ENCODE measurements at regions not wholly inside any gene's neighbourhood (a gene's known extent, or its start where the extent isn't known, plus 50 kb on each side); places are given as distances from the start of the nearest gene placed in this dataset.
"Not testable (repeated sequence)": the region's sequence is repeated elsewhere in the genome, so short reads cannot be mapped to it uniquely, and the experiment has no call there.

DNA sequence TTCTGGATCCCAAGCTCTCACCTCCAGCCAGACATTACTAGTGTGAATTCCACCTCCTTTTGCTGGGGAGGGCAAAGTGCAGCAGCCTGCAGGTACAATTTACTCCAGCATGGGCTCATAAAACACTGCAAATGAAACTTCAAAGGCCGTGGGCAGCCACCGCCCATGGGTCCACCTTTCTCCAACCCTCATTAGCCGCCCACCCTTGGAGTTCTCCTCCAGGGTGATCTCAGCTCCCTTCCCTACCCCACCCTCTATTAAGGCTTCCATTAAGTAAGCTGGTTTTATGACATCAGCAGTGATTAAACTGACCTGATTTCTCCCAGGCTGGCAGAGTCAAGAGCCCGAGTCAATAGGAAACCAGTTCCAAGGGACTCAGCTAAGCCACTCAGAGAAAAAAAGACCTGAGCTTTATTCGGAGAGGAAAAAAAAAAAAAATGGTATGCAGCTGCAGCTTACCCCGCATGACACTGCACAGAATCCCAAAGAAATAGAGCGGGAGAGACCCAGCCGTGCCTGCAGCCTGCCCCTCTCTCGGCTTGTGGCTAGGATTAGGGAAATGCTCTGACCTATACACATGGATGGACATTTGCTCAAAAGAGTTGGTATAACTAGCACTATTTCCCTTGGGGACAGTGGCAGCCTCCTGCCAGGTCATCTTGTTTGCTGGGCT, 319.6 kb downstream of the PTTG2 start:
- DNase-seq (ENCODE audit: low spot score) = no peak

DNA sequence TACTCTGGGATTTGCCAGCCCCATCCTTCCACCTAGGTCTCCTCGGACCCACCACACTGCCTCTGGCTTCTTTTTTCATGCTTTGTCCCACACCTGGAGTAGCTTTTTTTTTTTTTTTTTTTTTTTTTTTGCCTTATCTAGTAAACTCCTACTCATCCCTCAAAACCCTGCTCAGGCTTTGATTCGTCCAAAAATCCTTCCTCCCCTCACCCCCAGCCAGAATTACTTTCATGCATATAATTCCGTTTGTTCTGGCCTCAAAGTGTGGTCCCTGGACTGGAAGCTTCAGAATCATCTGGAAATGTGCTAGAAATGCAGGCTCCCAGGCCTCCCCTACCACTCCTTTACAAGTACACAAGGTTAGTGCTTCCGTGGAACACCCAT, 320.1 kb downstream of the PTTG2 start:
- DNase-seq (ENCODE audit: low spot score) = no peak

DNA sequence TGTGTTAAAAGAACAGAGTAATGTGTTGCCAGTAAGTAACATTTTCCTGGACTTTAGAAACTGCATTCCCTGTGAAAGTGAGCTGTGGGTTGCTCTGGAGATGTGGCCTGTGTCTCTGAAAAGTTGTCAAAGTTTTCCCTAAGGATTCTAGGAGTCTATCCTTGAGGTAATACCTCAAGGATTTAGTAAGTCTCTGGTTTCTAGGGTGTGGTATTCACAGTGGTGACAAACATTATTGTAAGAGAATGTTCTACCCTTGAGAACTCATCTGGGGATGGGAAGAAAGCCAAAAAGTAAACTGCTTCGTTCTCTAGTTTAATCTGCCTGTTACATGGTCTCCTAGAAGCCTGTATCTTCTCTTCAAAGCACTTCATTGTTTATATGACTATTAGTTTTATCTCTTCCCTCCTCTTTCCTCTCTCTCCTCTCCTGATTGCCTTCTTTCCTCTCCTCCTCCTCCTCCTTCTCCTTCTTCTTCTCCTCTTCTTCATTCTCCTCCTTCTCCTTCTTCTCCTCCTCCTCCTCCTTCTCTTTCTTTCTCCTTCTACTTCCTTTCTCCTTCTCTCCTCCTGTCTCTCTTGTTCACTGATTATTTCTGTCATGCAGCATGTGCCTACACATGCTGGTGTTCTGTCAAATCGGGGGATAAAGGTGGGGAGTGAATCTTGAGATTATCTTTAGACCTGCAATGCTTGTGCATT, 321.3 kb downstream of the PTTG2 start:
- DNase-seq (ENCODE audit: low spot score) = no peak

DNA sequence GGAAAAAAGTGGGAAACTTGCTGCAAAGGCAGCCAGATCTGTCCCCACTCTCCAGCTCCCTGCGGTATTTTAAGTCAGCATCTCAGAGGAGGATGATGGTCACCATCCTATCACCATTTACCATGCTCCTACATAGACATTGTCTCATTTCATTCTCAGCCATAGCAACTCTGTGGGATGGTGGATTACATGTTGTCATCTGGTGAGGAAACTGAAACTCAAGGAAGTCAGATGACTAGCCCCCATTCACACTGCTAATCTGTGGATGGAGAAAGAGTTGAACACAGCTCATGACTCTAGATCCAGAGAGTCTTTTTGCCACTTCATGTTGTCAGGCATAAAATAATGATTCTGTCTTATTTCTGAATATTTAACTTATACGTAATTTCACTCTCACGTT, 323.5 kb downstream of the PTTG2 start:
- DNase-seq (ENCODE audit: low spot score) = no peak

DNA sequence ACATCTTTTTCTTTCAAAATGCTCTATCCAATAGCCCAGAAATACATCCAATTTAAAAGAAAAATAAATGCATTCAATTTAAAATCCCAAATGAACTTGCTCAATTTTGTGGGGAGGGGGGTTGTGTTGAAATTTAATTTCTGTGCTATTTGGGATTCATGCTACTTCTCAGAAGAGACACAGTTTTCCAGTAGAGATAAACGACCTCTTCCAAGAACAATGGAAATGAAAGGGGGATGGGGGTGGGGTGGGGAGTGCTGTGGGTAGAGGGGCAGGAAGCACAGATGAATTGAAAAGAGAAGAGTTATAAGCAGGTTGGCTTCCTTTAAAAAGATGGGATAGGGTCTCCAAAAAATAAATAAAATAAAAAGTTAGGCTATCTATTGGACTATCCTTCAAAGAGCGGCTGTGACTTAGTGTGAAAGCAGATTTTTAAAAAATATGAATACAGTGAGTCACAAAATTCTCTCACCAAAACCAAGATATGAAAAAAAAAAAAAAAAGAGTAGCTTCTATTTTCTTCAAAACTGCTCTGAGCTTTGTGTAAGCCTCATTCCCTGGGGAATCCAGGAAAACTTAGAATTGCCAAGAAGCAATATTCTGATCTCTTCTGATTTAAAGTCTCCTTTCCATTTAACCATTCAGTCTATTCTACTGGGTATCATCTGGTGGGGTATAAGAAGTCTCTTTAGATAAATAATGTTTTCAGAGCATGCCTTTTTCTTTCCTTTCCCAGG, 324.3 kb downstream of the PTTG2 start:
- DNase-seq (ENCODE audit: low spot score) = no peak

DNA sequence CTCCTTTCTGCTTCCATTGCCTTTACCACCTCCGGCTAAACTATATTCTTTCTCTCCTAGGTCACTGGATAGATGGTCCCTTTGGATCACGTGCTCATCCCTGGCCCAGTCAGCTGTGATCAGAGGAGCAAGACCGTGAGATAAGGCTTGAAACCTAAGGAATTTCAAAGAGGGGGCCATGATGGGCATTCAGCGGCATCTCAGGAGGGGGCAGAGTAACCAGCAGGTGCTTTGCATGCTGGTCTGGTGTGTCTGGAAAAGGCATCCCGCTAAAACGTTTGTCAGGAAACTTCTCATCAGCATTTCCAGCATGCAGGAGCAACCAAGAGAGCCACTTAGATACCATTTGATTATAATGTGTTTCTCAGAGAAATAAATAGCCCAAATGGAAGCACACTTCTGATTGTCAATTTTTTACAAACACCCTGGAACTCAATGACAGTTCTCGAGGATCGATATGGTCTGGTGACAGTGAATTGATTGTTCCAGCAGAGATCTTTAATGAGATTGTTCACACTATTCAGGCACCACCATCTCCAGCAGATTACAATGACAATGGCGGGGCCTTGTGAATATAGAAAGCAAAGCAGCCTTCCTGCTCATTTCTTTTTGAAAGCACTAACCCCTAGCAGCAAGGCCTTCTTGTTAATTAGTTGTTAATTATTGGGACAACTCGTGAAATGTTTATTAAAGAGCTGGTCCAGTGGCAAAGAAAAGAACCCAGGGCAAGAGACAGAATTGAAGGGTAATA, 327.1 kb downstream of the PTTG2 start:
- DNase-seq (ENCODE audit: low spot score) = no peak

DNA sequence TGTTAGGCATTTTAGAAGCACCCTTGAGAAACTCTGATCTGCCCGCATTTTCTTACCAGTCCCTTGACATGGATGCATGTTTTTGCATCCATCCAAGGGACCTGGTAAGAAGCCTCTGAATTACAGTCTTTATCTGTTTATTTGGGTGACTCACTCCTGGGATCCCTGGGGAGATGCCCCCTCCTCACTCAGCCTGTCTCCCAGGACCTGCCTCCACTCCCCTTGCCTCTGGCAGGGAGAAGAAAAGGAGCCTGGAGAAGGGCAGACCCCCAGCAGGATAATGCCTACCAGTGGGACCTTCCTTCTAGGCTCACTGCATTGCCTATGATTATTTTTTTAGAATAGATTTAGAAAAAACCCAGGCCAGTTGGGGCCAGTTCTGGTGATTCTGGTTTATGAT, 329.4 kb downstream of the PTTG2 start:
- no peak for DNase-seq (ENCODE audit: low spot score)

DNA sequence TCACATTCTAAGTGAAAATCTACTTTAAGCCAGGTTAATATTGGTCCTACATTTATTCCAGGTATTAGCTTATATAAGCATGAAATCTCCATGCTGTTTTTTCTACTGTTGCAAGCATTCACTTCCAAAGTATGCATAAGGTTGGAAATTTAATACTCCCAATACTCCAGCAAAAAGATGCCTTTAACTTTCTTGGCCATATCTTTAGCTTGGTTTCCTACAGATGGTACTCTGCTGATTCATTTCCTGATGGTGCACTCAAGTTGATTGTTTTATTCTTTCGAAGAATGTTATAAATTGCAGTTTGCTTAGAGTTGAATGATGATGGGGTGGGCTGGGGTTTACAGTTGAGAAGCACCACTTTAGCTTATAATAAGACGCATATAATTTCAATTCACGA, 330.2 kb downstream of the PTTG2 start:
- no peak for DNase-seq (ENCODE audit: low spot score)

DNA sequence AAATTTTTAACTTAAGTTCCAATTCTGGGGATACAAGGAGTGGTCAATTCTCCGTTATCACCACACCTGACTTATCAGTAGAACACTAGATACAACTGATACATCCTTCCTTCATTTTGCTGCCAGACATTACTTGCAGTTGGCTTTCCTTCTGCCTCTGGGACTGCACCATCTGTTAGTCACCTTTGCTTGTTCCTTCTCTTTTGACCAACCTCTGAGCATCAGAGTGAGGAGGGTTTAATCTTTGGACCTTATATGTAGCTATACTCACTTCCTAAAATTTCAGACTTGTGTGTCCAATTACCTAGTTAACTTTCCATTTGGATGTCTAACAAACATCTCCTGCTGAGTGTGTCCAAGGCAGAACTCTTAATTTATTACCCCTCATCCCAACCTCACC, 330.7 kb downstream of the PTTG2 start:
- no peak for DNase-seq (ENCODE audit: low spot score)

DNA sequence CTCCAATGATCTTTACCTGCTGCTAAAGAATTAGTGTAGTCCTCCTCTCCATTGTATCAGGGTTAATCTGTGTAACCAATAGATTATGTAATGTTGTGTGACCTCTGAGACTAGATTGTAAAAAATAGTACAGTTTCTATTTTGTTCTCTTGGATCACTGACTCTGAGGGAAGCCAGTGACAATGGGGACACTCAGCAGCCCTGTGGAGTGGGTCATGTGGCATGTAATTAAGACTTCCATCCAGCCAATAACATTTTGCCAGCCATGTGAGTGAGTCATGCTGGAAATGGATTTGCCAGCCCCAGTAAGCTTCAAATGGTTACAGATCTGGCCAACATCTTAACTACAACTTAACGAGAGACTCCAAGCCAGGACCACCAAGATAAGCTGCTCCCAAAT, 332.3 kb downstream of the PTTG2 start:
- DNase-seq (ENCODE audit: low spot score) = no peak

DNA sequence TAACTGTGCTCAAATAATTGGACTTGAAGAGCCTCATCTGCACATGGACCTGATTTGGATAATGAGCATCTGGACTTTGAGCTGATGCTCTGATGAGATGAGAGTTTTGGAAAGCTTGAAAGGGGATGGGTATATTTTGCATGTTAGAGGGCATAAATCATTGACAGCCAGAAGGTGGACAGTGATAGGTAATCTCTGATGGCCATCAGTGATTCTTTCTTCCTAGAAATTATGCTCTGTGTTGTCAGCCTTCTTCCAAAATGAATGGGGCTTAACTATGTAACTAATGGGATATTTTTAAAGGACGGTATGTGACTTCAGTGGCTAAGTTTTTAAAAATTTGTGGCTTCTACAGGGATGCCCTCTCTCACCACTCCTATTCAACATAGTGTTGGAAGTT, 334.0 kb downstream of the PTTG2 start:
- no peak for DNase-seq (ENCODE audit: low spot score)

DNA sequence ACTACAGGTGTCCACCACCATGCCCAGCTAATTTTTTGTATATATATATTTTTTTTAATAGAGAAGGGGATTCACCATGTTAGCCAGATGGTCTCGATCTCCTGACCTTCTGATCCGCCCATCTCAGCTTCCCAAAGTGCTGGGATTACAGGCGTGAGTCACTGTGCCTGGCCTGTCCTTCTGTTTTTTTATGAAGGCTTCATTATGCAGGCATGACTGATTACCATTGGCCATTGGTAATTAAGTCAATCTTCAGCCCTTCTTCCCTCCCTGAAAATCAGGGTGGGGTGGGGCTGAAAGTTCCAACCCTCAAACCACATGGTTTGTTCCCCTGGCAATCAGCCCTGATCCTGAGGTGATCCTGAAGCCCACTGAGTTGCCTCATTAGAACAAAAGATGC, 336.9 kb downstream of the PTTG2 start:
- DNase-seq (ENCODE audit: low spot score) = no peak

DNA sequence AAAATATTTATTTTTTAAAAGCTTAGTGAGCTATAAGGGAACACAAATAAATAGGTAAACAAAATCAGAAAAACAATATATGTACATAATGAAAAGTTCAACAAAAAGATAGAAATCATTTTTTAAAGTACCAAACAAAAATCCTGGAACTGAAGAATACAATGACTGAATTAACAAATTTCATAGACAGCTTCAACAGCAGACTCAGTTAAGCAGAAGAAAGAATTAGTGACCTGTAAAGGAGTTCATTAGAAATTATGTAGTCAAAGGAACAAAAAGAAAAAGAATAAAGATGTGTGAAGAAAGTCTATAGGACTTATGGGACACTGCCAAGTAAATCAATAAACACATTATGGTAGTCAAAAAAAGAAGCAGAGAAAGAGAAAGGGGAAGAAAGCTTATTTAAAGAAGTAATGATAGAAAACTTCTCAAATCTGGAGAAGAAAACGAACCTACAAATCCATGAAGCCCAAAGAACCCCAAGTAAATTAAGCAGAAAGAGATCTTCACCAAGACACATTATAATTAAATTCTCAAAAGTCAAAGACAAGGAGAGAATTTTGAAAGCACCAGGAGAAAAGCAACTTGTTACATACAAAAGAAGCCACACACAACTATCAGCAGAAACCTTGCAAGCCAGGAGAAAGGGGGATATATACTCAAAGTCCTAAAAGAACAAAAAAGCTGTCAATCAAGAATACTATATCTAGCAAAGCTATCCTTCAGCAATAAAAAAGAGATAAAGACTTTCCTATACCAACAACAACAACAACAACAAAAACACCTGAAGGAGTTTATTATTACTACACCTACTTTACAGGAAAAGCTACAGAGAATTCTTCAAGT, 338.9 kb downstream of the PTTG2 start:
- DNase-seq (ENCODE audit: low spot score) = no peak

DNA sequence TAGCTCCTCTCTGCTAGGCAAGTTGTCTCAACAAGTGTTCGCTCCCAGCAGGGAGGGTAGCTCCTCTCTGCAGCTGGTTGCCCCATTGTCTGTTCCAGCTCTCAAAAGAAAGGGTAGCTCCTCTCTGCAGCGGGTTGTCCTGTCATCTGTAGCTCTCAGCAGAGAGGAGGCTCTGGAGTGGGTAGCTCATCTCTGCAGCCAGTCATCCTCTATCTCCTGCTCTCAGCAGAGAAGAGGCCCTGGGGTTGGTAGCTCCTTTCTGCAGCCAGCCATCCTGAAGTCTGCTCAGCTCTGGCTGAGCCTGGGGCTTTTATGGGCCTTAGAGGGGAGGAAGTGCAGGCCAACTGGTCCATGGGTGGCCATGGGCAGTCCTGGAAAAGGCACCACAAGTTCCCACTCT, 342.7 kb downstream of the PTTG2 start:
- DNase-seq (ENCODE audit: low spot score) = no peak

DNA sequence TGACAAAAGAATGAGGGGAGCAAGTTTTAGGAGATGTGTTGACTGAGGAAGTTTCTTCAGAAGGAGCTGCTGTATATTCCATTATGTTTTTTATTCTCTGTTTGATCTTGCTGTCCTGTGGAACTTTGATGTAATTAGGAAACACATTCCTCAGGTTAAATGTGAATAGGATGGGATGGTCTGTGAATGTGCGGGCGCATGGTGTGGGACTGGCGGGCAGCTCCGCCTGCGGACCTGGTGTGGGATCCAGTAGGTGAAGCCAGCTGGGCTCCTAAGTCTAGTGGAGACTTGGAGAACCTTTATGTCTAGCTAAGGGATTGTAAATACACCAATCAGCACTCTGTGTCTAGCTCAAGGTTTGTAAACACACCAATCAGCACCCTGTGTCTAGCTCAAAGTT, 344.3 kb downstream of the PTTG2 start:
- not testable (repeated sequence) for DNase-seq (ENCODE audit: low spot score)

DNA sequence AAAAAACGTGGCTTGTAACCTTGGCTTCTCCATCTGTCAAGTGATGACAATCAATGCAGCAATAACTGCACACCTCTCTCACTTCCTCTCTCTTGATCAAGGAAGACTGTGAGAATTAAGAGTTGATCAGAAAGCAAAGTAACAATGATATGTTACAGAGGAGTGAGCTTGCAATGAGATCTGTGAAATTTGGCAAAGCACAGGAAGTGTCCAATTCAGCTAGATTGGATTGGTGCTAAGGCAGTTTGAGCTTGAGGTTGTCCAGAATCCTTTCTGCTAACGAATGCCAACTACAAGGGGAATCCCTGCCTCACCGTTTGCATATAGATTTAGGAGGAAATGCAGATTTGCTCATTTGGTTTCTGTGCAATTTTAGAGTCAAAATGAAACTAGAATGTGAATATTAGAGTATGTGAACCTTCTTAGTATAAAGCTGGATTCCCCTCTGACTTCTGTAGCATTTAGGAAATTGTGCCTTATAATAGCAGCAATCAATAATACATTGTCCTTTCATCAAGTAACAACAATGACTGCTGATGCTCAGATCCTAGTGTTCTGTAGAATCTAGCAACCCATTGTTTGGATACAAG, 346.4 kb downstream of the PTTG2 start:
- no peak for DNase-seq (ENCODE audit: low spot score)

DNA sequence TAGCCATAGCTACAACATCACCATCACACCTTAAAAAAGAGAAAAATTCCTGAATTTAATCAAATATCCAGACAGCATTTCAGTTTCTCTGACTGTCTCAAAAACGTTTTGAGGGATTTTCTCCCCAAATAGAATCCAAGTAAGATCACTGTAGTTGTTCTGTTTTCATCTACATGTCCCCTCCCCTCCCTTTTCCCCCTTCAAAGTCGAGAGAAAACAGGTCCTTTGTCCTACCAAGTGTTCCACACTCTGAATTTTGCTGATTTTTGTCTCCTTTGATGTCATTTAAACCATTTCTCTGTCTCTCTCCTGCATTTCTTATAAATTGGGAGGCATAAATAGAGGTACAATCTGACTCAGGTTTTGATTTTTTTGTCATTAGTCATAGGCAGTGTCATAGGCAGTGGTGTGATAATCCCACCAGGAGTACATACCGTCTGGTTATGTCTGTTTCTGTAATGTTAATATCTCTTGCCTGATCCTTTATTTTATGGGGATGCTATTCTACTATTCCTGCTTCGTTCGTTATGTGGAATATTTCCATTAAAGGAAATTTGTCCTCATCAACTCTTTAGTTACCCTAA, 348.6 kb downstream of the PTTG2 start:
- DNase-seq (ENCODE audit: low spot score) = no peak

DNA sequence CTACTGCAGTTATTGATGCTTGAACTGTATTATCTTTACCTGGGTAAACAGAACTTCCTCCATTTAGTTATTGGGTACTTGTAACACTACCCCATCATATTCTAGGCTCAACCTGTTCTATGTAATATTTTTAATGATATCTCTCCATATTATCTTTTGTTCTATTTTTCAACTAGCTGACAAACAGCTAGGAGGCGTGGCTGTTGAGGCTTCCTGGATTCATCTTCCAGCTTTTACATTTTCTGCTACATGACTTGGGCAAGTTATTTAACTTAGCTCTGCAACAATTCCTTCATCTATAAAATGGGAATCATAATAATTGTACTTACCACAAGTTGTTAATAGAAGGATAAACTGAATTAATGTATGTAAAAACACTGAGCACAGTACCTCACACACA, 349.3 kb downstream of the PTTG2 start:
- DNase-seq (ENCODE audit: low spot score) = no peak

DNA sequence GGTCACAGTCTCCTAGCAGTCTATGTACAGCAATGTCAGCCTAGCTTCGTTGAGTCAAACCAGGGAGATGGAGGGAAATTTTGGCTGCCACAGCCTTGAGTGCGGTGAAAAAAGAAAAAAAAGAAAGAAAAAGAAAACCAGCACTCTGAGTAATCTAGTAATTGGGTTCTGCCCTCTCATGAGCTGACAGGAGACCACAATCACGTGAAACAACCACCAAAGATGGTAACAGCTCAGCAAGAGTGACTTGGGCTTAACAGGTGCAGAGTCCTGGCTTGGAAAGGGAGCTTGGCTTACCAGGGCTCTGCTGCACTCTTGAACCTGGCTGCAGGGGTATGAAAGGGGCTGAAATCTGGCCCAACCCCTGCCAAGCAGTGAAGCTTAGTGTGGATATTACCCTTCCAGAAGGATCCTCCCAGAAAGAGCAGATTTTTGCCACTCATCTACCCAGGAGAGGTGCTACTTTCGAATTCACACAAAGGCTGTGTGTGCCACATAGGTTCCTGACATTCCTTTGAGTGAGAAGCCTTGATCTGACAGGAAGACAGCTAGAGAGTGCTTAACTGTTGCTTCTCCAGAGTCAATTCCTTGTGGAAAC, 350.3 kb downstream of the PTTG2 start:
- no peak for DNase-seq (ENCODE audit: low spot score)

DNA sequence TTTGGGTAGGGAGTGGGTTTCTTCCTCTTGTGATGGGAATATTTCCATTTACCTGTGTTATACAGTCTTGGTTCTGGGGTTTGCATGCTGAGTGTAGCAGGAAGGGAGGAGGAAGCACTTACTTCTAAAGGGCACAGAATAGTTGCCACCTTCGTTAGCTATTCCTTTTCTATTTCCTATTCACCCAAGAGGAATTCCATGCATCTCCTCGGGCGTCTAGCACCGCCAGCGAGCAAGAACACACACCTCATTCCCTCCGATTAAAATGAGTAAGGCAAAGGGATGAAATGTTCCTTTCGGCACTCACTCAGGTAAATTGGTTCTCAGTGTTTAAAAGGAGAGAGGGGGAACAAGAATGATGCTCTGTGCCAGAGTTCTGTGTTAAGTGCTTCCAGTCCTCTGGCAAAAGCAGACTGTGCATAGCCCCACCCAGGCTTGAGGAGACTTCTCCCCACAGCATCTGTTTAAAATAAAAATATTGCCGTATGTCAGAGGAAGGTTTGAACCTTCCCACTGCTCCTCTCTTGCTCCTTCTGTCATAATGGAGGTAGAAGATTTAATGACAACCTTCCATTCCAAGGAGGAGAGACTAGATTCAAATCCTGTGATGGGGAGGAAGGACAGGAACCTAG, 351.4 kb downstream of the PTTG2 start:
- DNase-seq (ENCODE audit: low spot score) = no peak

All from hematopoietic multipotent progenitor cell treated with erythropoietin and hydrocortisone succinate and interleukin-3 and kit ligand, for 15 days (in vitro differentiated cells).